GM23338 (cell line): ENCODE measurements at regions not wholly inside any gene's neighbourhood (a gene's known extent, or its start where the extent isn't known, plus 50 kb on each side); places are given as distances from the start of the nearest gene placed in this dataset.

Experiments
- ATAC-seq: fragments of 200-7000 bp; cut with Tn5 transposase; 3 replicates; pipeline ENCODE4 v1.9.1; 2020
- DNase-seq: peaks from one replicate; pipeline ENCODE4 v3.0.0-alpha.2; 2015; ENCODE audit warnings: low spot score
- H2AFZ ChIP-seq: fragments of 200-600 bp; sonication (generic); 2 replicates; pipeline ENCODE4 v1.8.0; 2016; ENCODE audit warnings: antibody characterized with exemption, mild to moderate bottlenecking, moderate library complexity
- H3F3A ChIP-seq: fragments of 200-600 bp; sonication (generic); replicated peaks from 2 replicates; pipeline ENCODE4 v1.8.0; 2017; ENCODE audit warnings: antibody characterized with exemption, mixed run types, low read depth
- H3K27ac ChIP-seq: fragments of 200-600 bp; sonication (generic); 2 replicates; pipeline ENCODE4 v1.6.1; 2016; ENCODE audit warnings: low read depth
- H3K27me3 ChIP-seq: fragments of 200-600 bp; sonication (generic); 2 replicates; pipeline ENCODE4 v1.8.0; 2016; ENCODE audit warnings: mild to moderate bottlenecking, mixed run types, moderate library complexity; ENCODE audit not compliant: insufficient read depth
- H3K36me3 ChIP-seq: fragments of 200-600 bp; sonication (generic); 2 replicates; pipeline ENCODE4 v1.8.0; 2016; ENCODE audit warnings: mild to moderate bottlenecking; ENCODE audit not compliant: insufficient read depth
- H3K4me1 ChIP-seq: fragments of 200-600 bp; sonication (generic); 2 replicates; pipeline ENCODE4 v1.8.0; 2016; ENCODE audit warnings: mild to moderate bottlenecking, moderate library complexity; ENCODE audit not compliant: insufficient read depth
- H3K4me2 ChIP-seq: fragments of 200-600 bp; sonication (generic); 2 replicates; pipeline ENCODE4 v1.7.1; 2017; ENCODE audit warnings: mixed run types
- H3K4me3 ChIP-seq: fragments of 200-600 bp; sonication (generic); 2 replicates; pipeline ENCODE4 v1.6.1; 2016; ENCODE audit warnings: mixed run types
- H3K79me2 ChIP-seq: fragments of 200-600 bp; sonication (generic); replicated peaks from 2 replicates; pipeline ENCODE4 v1.8.0; 2017; ENCODE audit warnings: mild to moderate bottlenecking; ENCODE audit not compliant: insufficient read depth
- H3K9me2 ChIP-seq: fragments of 200-600 bp; sonication (generic); 2 replicates; pipeline ENCODE4 v1.8.0; 2017; ENCODE audit not compliant: insufficient read depth
- H4K20me1 ChIP-seq: fragments of 200-600 bp; sonication (generic); replicated peaks from 2 replicates; pipeline ENCODE4 v1.8.0; 2017; ENCODE audit warnings: mild to moderate bottlenecking; ENCODE audit not compliant: insufficient read depth
- H3K27ac Mint-ChIP-seq: 2 replicates; pipeline ENCODE4 v1.8.0; 2020; ENCODE audit warnings: inconsistent platforms, mild to moderate bottlenecking, moderate library complexity, mixed read lengths
- H3K27me3 Mint-ChIP-seq: 3 replicates; pipeline ENCODE4 v1.8.0; 2022; ENCODE audit warnings: low read depth, mild to moderate bottlenecking, moderate library complexity, mixed read lengths, inconsistent platforms; ENCODE audit not compliant: insufficient read depth, poor library complexity
- H3K36me3 Mint-ChIP-seq: 3 replicates; pipeline ENCODE4 v1.8.0; 2021; ENCODE audit warnings: low read depth, mild to moderate bottlenecking, inconsistent platforms, moderate library complexity, mixed read lengths
- H3K4me1 Mint-ChIP-seq: 3 replicates; pipeline ENCODE4 v1.8.0; 2020; ENCODE audit warnings: mild to moderate bottlenecking, inconsistent platforms, mixed read lengths
- H3K4me3 Mint-ChIP-seq: 3 replicates; pipeline ENCODE4 v1.8.0; 2021; ENCODE audit warnings: moderate library complexity, mild to moderate bottlenecking, inconsistent platforms, mixed read lengths
- H3K9me3 Mint-ChIP-seq: 3 replicates; pipeline ENCODE4 v1.8.0; 2020; ENCODE audit warnings: moderate library complexity, mild to moderate bottlenecking, inconsistent platforms, mixed read lengths
- CTCF ChIP-seq, 2 experiments: fragments of 200-600 bp in 1 of 2; sonication (generic) in 1 of 2; conservative IDR thresholded peaks; 2 replicates each; pipeline versions ENCODE4 v1.5.1 to v1.6.1; 2016 to 2017; ENCODE audit warnings: antibody characterized with exemption in 2 of 2, low read depth in 2 of 2, mild to moderate bottlenecking in 2 of 2, moderate library complexity in 1 of 2
- EZH2 ChIP-seq: fragments of 200-600 bp; sonication (generic); IDR thresholded peaks from one replicate; pipeline ENCODE4 v1.8.0; 2017; ENCODE audit warnings: antibody characterized with exemption, mild to moderate bottlenecking, low read depth; ENCODE audit not compliant: unreplicated experiment
- EZH2phosphoT487 ChIP-seq: fragments of 200-600 bp; sonication (generic); IDR thresholded peaks from one replicate; pipeline ENCODE4 v1.8.1; 2018; ENCODE audit warnings: antibody characterized with exemption; ENCODE audit not compliant: unreplicated experiment
- JUNB ChIP-seq: IDR thresholded peaks from one replicate; pipeline ENCODE4 v1.6.1; 2016; ENCODE audit warnings: antibody characterized with exemption; ENCODE audit not compliant: unreplicated experiment
- NANOG ChIP-seq: IDR thresholded peaks from 2 replicates; pipeline ENCODE4 v1.6.1; 2016; ENCODE audit warnings: antibody characterized with exemption, borderline replicate concordance
- POLR2AphosphoS5 ChIP-seq: IDR thresholded peaks from 2 replicates; pipeline ENCODE4 v1.6.1; 2016; ENCODE audit warnings: antibody characterized with exemption, low read depth
- REST ChIP-seq: IDR thresholded peaks from one replicate; pipeline ENCODE4 v1.6.1; 2018; ENCODE audit warnings: antibody characterized with exemption; ENCODE audit not compliant: unreplicated experiment
- STAT1 ChIP-seq: IDR thresholded peaks from one replicate; pipeline ENCODE4 v1.6.1; 2016; ENCODE audit warnings: antibody characterized with exemption; ENCODE audit not compliant: unreplicated experiment
- ZNF114 ChIP-seq: fragments of 250-450 bp; sonication (Bioruptor Pico); IDR thresholded peaks from 2 replicates; pipeline ENCODE4 v1.5.0; 2020; ENCODE audit warnings: mild to moderate bottlenecking, moderate library complexity
- ZNF331 ChIP-seq: fragments of 250-450 bp; sonication (Bioruptor Pico); IDR thresholded peaks from 2 replicates; pipeline ENCODE4 v1.5.0; 2020; ENCODE audit warnings: low read depth, mild to moderate bottlenecking, moderate library complexity
- TF ChIP-seq, protein P1 (sequence below): IDR thresholded peaks from 2 replicates; pipeline ENCODE4 v1.6.1; 2016; ENCODE audit warnings: antibody characterized with exemption

- Mint-ChIP-seq H3K27ac (no peak overlapping the region), H3K9me3 (peaks cover 39% of the 10 kb centered on the region), H3K4me3 (no peak overlapping the region), H3K27me3 (peaks cover 1% of the 10 kb centered on the region), H3K36me3 (peaks cover 31% of the 10 kb centered on the region; the same call in 2 of the 3 replicates), H3K4me1 (no peaks in the 10 kb centered on the region)
- H3K79me2 ChIP-seq: no peaks in the 10 kb centered on the region
- TF ChIP-seq JUNB: no peak
- no peak for TF ChIP-seq EZH2
- TF ChIP-seq ZNF114: no peak
- no peak for TF ChIP-seq POLR2AphosphoS5
- no peak for TF ChIP-seq ZNF331 (CRISPR knock-in tag)
- TF ChIP-seq STAT1: no peak
- no peak for TF ChIP-seq CTCF (conservative IDR thresholded peaks at IDR 0.05; ENCODE audit: low read depth in 2 of 2)
- H3K27ac ChIP-seq: no peak overlapping the region
- no peak overlapping the region for H3K4me2 ChIP-seq
- ATAC-seq: no peak
- H3K36me3 ChIP-seq: peaks cover 15% of the 10 kb centered on the region
- DNase-seq: no peak
- H4K20me1 ChIP-seq: no peaks in the 10 kb centered on the region
- no peaks in the 10 kb centered on the region for H3K4me1 ChIP-seq
- H3K4me3 ChIP-seq: no peak overlapping the region
- no peaks in the 10 kb centered on the region for H3K27me3 ChIP-seq
- no peaks in the 10 kb centered on the region for H3F3A ChIP-seq
- H2AFZ ChIP-seq: peak overlapping the region; percentile 63; the same call in 1 of the 2 replicates
- peaks cover 4% of the 10 kb centered on the region for H3K9me2 ChIP-seq
Measured at GRCh38 chr4:137468836-137469235, 63.5 kb downstream of the PCDH18 start.

DNA sequence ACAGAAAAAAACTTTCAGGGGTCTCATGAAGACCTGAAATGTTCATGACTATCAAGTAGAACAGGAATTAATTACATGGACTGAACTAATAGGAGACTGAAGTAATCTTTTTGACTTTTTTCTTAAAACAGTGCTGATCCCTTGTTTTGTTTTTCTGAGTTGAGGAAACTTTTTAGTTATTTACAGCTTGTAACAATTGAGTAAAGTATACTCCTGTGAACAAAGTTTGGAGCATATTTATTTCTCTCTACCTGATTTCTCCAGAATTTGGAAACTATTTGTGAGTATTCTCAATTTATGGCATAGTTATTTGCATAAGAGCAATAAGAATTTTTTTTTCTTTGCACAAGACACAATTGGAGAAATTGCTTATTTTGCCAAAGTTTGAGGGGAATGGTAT lies 64.8 kb downstream of the PCDH18 start:
- DNase-seq (no peak), ATAC-seq (no peak)
- Histone ChIP-seq H3F3A (no peaks in the 10 kb centered on the region), H3K4me2 (no peak overlapping the region), H2AFZ (no peak overlapping the region), H3K79me2 (no peaks in the 10 kb centered on the region), H3K27ac (no peak overlapping the region), H3K27me3 (no peaks in the 10 kb centered on the region), H3K4me1 (no peaks in the 10 kb centered on the region), H3K4me3 (no peak overlapping the region), H3K9me2 (peaks cover 4% of the 10 kb centered on the region), H3K36me3 (peaks cover 15% of the 10 kb centered on the region), H4K20me1 (no peaks in the 10 kb centered on the region)
- peaks cover 40% of the 10 kb centered on the region for H3K36me3 Mint-ChIP-seq
- H3K4me3 Mint-ChIP-seq: no peak overlapping the region
- no peaks in the 10 kb centered on the region for H3K27me3 Mint-ChIP-seq
- H3K4me1 Mint-ChIP-seq: no peaks in the 10 kb centered on the region
- no peak overlapping the region for H3K27ac Mint-ChIP-seq
- H3K9me3 Mint-ChIP-seq: peaks cover 50% of the 10 kb centered on the region
- TF ChIP-seq STAT1: no peak
- TF ChIP-seq, protein P1, sequence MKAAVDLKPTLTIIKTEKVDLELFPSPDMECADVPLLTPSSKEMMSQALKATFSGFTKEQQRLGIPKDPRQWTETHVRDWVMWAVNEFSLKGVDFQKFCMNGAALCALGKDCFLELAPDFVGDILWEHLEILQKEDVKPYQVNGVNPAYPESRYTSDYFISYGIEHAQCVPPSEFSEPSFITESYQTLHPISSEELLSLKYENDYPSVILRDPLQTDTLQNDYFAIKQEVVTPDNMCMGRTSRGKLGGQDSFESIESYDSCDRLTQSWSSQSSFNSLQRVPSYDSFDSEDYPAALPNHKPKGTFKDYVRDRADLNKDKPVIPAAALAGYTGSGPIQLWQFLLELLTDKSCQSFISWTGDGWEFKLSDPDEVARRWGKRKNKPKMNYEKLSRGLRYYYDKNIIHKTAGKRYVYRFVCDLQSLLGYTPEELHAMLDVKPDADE: no peak
- TF ChIP-seq REST: no peak
- TF ChIP-seq NANOG: no peak
- no peak for TF ChIP-seq POLR2AphosphoS5
- TF ChIP-seq EZH2phosphoT487: no peak
